ENCODE measurements at regions not wholly inside any gene's neighbourhood (a gene's known extent, or its start where the extent isn't known, plus 50 kb on each side); places are given as distances from the start of the nearest gene placed in this dataset.

GRCh38 chr15:58247855-58248842 is 110.0 kb downstream of the AQP9 start:
- DNase-seq (ENCODE audit: low spot score): no peak
- H3K4me3 ChIP-seq: no peak overlapping the region
- no peak overlapping the region for H3K27ac ChIP-seq
- TF ChIP-seq CTCF (IDR thresholded peaks at IDR 0.05): no peak

GRCh38 chr15:58249646-58250312 is 111.6 kb downstream of the AQP9 start:
- H3K4me3 ChIP-seq: no peak overlapping the region
- DNase-seq (ENCODE audit: low spot score): no peak
- H3K27ac ChIP-seq: no peak overlapping the region
- TF ChIP-seq CTCF (IDR thresholded peaks at IDR 0.05): no peak

DNA sequence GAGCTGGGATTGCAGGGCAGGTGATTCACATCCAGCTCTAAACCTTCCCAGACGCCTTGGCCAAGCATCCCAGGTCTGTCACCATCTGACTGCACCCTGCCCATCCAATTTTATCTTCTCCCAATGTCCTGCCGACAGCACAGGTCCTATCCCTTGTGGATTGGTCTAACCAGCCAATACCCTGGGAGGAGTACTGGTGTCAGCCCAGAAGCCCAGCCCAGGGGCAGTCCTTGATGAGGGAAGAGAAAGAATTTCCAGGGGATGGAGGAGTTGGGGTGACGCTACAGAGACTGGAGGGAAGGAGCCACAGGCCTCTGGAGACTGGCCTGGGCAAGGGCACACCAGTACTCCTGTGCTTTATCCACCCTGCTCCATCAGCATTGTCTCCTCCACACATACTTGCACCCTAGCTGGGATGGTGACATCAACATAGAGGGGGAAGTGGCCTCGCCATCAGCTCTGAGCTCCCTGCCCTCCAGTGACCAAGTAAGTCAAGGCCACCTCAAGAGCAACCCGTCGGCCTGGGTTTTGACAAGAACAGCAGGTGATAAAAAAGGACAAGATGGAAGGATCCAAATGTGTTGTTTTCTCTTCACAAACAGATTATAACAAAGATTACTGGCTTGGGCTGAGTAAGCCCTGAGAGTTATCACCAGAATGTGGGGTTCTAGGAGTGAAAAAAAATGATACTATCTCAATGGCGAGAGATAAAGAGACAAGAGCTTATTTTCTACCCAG is 114.6 kb downstream of the AQP9 start:
- no peak for TF ChIP-seq CTCF (IDR thresholded peaks at IDR 0.05)
- DNase-seq (ENCODE audit: low spot score): no peak
- Histone ChIP-seq H3K27ac (no peak overlapping the region), H3K4me3 (no peak overlapping the region)

- no peak for DNase-seq (ENCODE audit: low spot score)
- H3K4me3 ChIP-seq: no peak overlapping the region
- no peak overlapping the region for H3K27ac ChIP-seq
- no peak for TF ChIP-seq CTCF (IDR thresholded peaks at IDR 0.05)
Measured at GRCh38 chr15:58257776-58258325, 119.7 kb downstream of the AQP9 start.

DNA sequence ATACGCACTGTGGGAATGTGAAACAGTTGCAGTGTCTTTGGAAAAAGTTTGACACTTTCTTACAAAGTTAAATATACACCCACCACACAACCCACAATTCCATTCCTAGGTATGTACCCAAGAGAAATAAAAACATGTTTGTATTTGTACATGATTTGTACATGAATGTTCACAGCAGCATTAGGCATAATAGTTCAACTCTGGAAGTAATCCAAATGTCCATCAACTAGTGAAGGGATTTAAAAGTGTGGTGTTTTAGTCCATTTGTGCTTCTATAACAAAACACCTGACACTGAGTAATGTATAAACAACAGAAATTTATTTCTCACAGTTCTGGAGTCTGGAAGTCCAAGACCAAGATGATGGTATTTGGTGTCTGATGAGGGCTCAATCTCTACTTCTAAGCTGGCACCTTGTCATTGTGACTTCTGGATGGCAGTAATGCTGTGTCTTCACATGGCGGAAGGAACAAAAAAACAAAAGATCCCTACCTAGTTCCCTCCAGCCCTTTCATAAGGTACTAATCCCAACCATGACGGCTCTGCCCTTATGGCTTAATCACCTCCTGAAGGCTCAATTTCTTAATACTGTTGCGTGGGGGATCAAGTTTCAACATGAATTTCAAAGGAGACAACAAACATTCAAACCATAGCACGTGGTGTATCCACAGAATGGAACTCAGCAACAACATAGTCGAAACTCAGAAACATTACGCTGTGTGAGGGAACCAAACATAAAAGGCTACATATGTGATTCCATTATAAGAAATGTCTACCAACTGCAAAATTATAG is 120.5 kb downstream of the AQP9 start:
- TF ChIP-seq CTCF (IDR thresholded peaks at IDR 0.05): no peak
- no peak for DNase-seq (ENCODE audit: low spot score)
- Histone ChIP-seq H3K27ac (no peak overlapping the region), H3K4me3 (no peak overlapping the region)

DNA sequence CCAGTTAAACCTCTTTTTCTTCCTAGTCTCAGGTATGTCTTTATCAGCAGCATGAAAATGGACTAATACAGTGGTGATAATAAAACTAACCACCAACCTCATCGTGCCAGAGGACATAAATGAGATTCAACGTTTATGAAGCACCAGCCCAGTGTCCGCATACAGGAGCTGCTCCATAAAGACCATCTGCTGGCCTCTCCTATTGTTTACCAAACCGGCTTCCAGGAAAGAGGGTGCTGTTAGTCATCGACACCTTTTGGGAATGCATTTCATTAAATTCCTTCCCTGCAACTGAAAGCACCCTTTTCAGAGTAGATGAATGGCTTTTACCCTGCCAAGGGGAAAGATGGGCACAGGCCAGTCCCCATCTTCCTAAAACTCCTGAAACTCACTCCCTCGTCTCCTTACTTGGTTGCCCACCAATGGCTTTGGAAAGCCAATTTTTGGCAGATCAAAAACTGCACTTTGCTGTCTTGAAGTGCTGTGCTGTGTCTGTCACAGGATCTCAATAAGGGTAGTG is 122.1 kb downstream of the AQP9 start:
- Histone ChIP-seq H3K27ac (no peak overlapping the region), H3K4me3 (no peak overlapping the region)
- no peak for TF ChIP-seq CTCF (IDR thresholded peaks at IDR 0.05)
- no peak for DNase-seq (ENCODE audit: low spot score)
